OCI-LY1 (cell line): ENCODE measurements at regions not wholly inside any gene's neighbourhood (a gene's known extent, or its start where the extent isn't known, plus 50 kb on each side); places are given as distances from the start of the nearest gene placed in this dataset.

ENCODE experiments used
- H2AFZ ChIP-seq: fragments of 200-600 bp; sonication (generic), shearing (Covaris generic); 2 replicates; pipeline ENCODE4 v1.6.0; 2014; ENCODE audit warnings: antibody characterized with exemption, mild to moderate bottlenecking, low read length
- H3F3A ChIP-seq: fragments of 200-600 bp; sonication (generic), shearing (Covaris generic); 2 replicates; pipeline ENCODE4 v1.6.0; 2014; ENCODE audit warnings: mild to moderate bottlenecking, antibody characterized with exemption, low read length, moderate library complexity; ENCODE audit not compliant: insufficient read depth
- H3K27ac ChIP-seq: fragments of 200-600 bp; sonication (generic); 2 replicates; pipeline ENCODE4 v1.5.1; 2014; ENCODE audit warnings: low read length, mixed run types, mild to moderate bottlenecking, low read depth; ENCODE audit not compliant: poor library complexity, severe bottlenecking
- H3K27me3 ChIP-seq: fragments of 200-600 bp; sonication (generic); 2 replicates; pipeline ENCODE4 v1.6.0; 2014; ENCODE audit warnings: antibody characterized with exemption, mild to moderate bottlenecking, low read length, moderate library complexity; ENCODE audit not compliant: insufficient read depth
- H3K36me3 ChIP-seq: fragments of 200-600 bp; sonication (generic); 2 replicates; pipeline ENCODE4 v1.6.1; 2014; ENCODE audit warnings: mild to moderate bottlenecking, antibody characterized with exemption, low read length, moderate library complexity, mixed read lengths; ENCODE audit not compliant: insufficient read depth
- H3K4me1 ChIP-seq: fragments of 200-600 bp; sonication (generic); 2 replicates; pipeline ENCODE4 v1.5.1; 2014; ENCODE audit warnings: mild to moderate bottlenecking, low read length, moderate library complexity; ENCODE audit not compliant: insufficient read depth, severe bottlenecking
- H3K4me2 ChIP-seq: fragments of 200-600 bp; sonication (generic), shearing (Covaris generic); 2 replicates; pipeline ENCODE4 v1.6.1; 2014; ENCODE audit warnings: low read length
- H3K4me3 ChIP-seq: fragments of 200-600 bp; sonication (generic); 2 replicates; pipeline ENCODE4 v1.5.1; 2014; ENCODE audit warnings: low read length, low read depth, mild to moderate bottlenecking, mixed read lengths; ENCODE audit not compliant: poor library complexity, severe bottlenecking
- H3K79me2 ChIP-seq: fragments of 200-600 bp; shearing (Covaris generic); 2 replicates; pipeline ENCODE4 v1.6.1; 2016; ENCODE audit warnings: mixed run types, low read length, mixed read lengths; ENCODE audit not compliant: insufficient read depth
- H3K9ac ChIP-seq: fragments of 200-600 bp; sonication (generic), shearing (Covaris generic); 2 replicates; pipeline ENCODE4 v1.6.1; 2014; ENCODE audit warnings: mild to moderate bottlenecking, low read length, mixed read lengths
- H3K9me2 ChIP-seq: fragments of 200-600 bp; sonication (generic), shearing (Covaris generic); 2 replicates; pipeline ENCODE4 v1.6.1; 2014; ENCODE audit warnings: low read depth, mild to moderate bottlenecking, low read length, mixed read lengths
- H3K9me3 ChIP-seq: fragments of 200-600 bp; shearing (Covaris generic); 2 replicates; pipeline ENCODE4 v1.6.1; 2014; ENCODE audit warnings: low read length, mixed read lengths
- H4K20me1 ChIP-seq: fragments of 200-600 bp; sonication (generic), shearing (Covaris generic); 2 replicates; pipeline ENCODE4 v1.6.0; 2016; ENCODE audit warnings: mild to moderate bottlenecking, low read length; ENCODE audit not compliant: insufficient read depth
- EZH2 ChIP-seq: fragments of 200-600 bp; sonication (generic), shearing (Covaris generic); IDR thresholded peaks from 2 replicates; pipeline ENCODE4 v1.8.0; 2017; ENCODE audit warnings: borderline replicate concordance, mixed run types, mild to moderate bottlenecking, antibody characterized with exemption, low read length, moderate library complexity, mixed read lengths
- TF ChIP-seq, protein P1 (sequence below): fragments of 200-600 bp; sonication (generic), shearing (Covaris generic); IDR thresholded peaks from 2 replicates; pipeline ENCODE4 v1.5.1; 2017; ENCODE audit warnings: mild to moderate bottlenecking, antibody characterized with exemption, low read length, moderate library complexity, mixed read lengths

DNA sequence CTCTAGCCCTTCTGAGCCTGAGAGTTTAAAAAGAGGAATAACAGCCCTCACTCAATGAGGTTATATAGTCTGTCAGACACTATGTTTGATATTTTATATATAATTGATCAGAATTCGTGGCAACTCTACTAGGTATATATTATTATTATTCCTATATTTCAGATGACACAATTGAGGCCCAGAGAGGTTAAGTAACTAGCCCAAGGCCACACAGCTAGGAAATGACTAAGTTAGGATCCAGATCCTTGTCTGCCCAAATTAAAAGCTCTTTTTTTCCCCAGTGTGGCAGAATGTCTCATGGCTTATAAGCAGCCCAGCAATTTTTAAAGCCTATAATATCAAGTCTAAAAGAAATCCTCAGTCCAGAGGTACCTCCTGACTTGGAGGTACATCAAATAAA lies 1119.9 kb upstream of the AUTS2 start:
- Histone ChIP-seq H3K4me3 (no peak overlapping the region), H3K79me2 (no peaks in the 10 kb centered on the region), H3K36me3 (no peaks in the 10 kb centered on the region), H3K4me2 (no peak overlapping the region), H3K4me1 (no peaks in the 10 kb centered on the region), H3K9ac (no peak overlapping the region), H3K27me3 (peaks cover 7% of the 10 kb centered on the region; the same call in 1 of the 2 replicates), H4K20me1 (no peaks in the 10 kb centered on the region), H3K27ac (no peak overlapping the region), H3K9me2 (no peaks in the 10 kb centered on the region), H3F3A (no peaks in the 10 kb centered on the region), H2AFZ (no peak overlapping the region), H3K9me3 (no peaks in the 10 kb centered on the region)
- no peak for TF ChIP-seq EZH2
- TF ChIP-seq, protein P1, sequence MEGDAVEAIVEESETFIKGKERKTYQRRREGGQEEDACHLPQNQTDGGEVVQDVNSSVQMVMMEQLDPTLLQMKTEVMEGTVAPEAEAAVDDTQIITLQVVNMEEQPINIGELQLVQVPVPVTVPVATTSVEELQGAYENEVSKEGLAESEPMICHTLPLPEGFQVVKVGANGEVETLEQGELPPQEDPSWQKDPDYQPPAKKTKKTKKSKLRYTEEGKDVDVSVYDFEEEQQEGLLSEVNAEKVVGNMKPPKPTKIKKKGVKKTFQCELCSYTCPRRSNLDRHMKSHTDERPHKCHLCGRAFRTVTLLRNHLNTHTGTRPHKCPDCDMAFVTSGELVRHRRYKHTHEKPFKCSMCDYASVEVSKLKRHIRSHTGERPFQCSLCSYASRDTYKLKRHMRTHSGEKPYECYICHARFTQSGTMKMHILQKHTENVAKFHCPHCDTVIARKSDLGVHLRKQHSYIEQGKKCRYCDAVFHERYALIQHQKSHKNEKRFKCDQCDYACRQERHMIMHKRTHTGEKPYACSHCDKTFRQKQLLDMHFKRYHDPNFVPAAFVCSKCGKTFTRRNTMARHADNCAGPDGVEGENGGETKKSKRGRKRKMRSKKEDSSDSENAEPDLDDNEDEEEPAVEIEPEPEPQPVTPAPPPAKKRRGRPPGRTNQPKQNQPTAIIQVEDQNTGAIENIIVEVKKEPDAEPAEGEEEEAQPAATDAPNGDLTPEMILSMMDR = no peak

DNA sequence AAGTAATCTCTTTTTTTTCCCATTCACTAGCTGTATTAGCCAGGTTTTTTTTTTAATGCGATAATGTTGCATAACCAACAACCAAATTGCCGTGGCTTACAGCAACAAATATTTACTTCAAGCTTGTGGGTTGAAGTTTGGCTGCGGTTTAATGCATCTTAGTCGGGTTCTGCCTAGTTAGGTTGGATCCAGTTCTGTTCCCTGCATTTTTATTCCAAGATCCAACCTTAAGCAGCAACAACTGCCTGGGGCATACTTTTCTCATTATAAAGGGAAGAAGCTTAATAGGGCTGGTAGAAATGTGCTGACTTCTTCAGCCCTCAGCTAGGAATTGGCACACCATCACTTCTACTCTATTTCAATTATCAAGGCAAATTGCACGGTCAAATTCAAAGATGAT lies 1115.5 kb upstream of the AUTS2 start:
- H3K4me3 ChIP-seq = no peak overlapping the region
- no peaks in the 10 kb centered on the region for H3K4me1 ChIP-seq
- H3F3A ChIP-seq = no peaks in the 10 kb centered on the region
- H3K9ac ChIP-seq = no peak overlapping the region
- no peak overlapping the region for H3K4me2 ChIP-seq
- TF ChIP-seq EZH2 = no peak
- TF ChIP-seq, protein P1 = no peak
- H4K20me1 ChIP-seq = no peaks in the 10 kb centered on the region
- H2AFZ ChIP-seq = no peak overlapping the region
- H3K27me3 ChIP-seq = peaks cover 7% of the 10 kb centered on the region; the same call in 1 of the 2 replicates
- no peaks in the 10 kb centered on the region for H3K9me3 ChIP-seq
- H3K9me2 ChIP-seq = no peaks in the 10 kb centered on the region
- H3K36me3 ChIP-seq = no peaks in the 10 kb centered on the region
- no peak overlapping the region for H3K27ac ChIP-seq
- H3K79me2 ChIP-seq = no peaks in the 10 kb centered on the region

DNA sequence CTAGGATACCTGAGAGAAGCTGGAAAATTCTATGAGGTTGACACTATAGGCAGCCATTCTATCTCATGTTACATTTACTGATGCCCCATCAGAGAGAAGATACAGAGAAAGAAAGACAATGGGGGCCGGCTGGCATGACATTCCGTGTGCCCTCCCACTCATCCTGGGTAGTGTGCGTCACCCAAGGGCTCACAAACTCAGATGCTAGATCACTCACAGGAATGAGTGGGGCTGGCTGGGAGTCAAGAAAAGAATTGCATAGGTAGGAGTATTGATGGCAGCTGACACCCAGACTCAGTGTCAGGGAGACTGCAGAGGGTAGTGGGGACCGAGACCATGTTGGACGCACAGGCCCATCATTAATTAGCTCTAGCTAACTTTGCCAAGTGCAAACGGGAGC lies 1113.5 kb upstream of the AUTS2 start:
- H3K9me3 ChIP-seq = no peaks in the 10 kb centered on the region
- no peaks in the 10 kb centered on the region for H3K4me1 ChIP-seq
- H3K27ac ChIP-seq = no peak overlapping the region
- no peaks in the 10 kb centered on the region for H3K36me3 ChIP-seq
- no peaks in the 10 kb centered on the region for H3K9me2 ChIP-seq
- no peaks in the 10 kb centered on the region for H3K79me2 ChIP-seq
- no peak overlapping the region for H3K4me3 ChIP-seq
- no peak overlapping the region for H3K4me2 ChIP-seq
- TF ChIP-seq, protein P1 = no peak
- no peak for TF ChIP-seq EZH2
- H2AFZ ChIP-seq = no peak overlapping the region
- no peaks in the 10 kb centered on the region for H3F3A ChIP-seq
- no peaks in the 10 kb centered on the region for H4K20me1 ChIP-seq
- peaks cover 10% of the 10 kb centered on the region; the same call in 1 of the 2 replicates for H3K27me3 ChIP-seq
- H3K9ac ChIP-seq = no peak overlapping the region
